Mammary epithelial cell (primary cell): ENCODE measurements at regions not wholly inside any gene's neighbourhood (a gene's known extent, or its start where the extent isn't known, plus 50 kb on each side); places are given as distances from the start of the nearest gene placed in this dataset.

Experiments
- EZH2 ChIP-seq: IDR thresholded peaks from 2 replicates; pipeline ENCODE4 v1.6.1; 2012; ENCODE audit warnings: low read length, inconsistent platforms, borderline replicate concordance
- TF ChIP-seq, protein P1 (sequence below), 2 donors: IDR thresholded peaks in 1 of 2; conservative IDR thresholded peaks in 1 of 2; 2 replicates each; pipeline ENCODE4 v1.5.1; 2011 to 2012; ENCODE audit warnings: inconsistent platforms in 2 of 2, low read length in 2 of 2, mild to moderate bottlenecking in 2 of 2, control low read depth in 1 of 2, low read depth in 1 of 2; ENCODE audit not compliant: insufficient read depth in 1 of 2; ENCODE audit errors: extremely low read depth in 1 of 2

GRCh38 chr2:64749446-64749845, 95.7 kb upstream of the SERTAD2 start:
- TF ChIP-seq, protein P1, sequence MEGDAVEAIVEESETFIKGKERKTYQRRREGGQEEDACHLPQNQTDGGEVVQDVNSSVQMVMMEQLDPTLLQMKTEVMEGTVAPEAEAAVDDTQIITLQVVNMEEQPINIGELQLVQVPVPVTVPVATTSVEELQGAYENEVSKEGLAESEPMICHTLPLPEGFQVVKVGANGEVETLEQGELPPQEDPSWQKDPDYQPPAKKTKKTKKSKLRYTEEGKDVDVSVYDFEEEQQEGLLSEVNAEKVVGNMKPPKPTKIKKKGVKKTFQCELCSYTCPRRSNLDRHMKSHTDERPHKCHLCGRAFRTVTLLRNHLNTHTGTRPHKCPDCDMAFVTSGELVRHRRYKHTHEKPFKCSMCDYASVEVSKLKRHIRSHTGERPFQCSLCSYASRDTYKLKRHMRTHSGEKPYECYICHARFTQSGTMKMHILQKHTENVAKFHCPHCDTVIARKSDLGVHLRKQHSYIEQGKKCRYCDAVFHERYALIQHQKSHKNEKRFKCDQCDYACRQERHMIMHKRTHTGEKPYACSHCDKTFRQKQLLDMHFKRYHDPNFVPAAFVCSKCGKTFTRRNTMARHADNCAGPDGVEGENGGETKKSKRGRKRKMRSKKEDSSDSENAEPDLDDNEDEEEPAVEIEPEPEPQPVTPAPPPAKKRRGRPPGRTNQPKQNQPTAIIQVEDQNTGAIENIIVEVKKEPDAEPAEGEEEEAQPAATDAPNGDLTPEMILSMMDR (conservative IDR thresholded peaks at IDR 0.05 in 1 of 2, IDR thresholded peaks at IDR 0.05 in 1 of 2; ENCODE audit: extremely low read depth in 1 of 2, insufficient read depth in 1 of 2, low read depth in 1 of 2, low read length in 2 of 2), result no peak
- TF ChIP-seq EZH2, result no peak
